Nephron progenitor cell (in vitro differentiated cells): ENCODE measurements at regions not wholly inside any gene's neighbourhood (a gene's known extent, or its start where the extent isn't known, plus 50 kb on each side); places are given as distances from the start of the nearest gene placed in this dataset.

ENCODE experiments used
- DNase-seq: peaks from one replicate; pipeline ENCODE4 v3.0.0; 2021
- H3K27ac Mint-ChIP-seq: 2 replicates; pipeline ENCODE4 v1.8.0; 2021; ENCODE audit warnings: mild to moderate bottlenecking, moderate library complexity, mixed read lengths
- H3K27me3 Mint-ChIP-seq: 2 replicates; pipeline ENCODE4 v1.8.0; 2021; ENCODE audit warnings: mild to moderate bottlenecking, low read depth, mixed read lengths; ENCODE audit not compliant: poor library complexity
- H3K36me3 Mint-ChIP-seq: 2 replicates; pipeline ENCODE4 v1.8.0; 2021; ENCODE audit warnings: low read depth, mixed read lengths
- H3K4me1 Mint-ChIP-seq: 2 replicates; pipeline ENCODE4 v1.8.0; 2021; ENCODE audit warnings: mixed read lengths
- H3K4me3 Mint-ChIP-seq: 2 replicates; pipeline ENCODE4 v1.8.0; 2021; ENCODE audit warnings: mild to moderate bottlenecking, moderate library complexity, mixed read lengths
- H3K9me3 Mint-ChIP-seq: 2 replicates; pipeline ENCODE4 v1.8.0; 2021; ENCODE audit warnings: mild to moderate bottlenecking, moderate library complexity, mixed read lengths
- CTCF ChIP-seq: fragments of 200-600 bp; sonication (generic); IDR thresholded peaks from 2 replicates; pipeline ENCODE4 v1.5.0; 2021; ENCODE audit warnings: antibody characterized with exemption

- H3K4me1 Mint-ChIP-seq = peaks cover 22% of the 10 kb centered on the region
Measured at GRCh38 chr15:96019114-96019513, 311.4 kb upstream of the NR2F2 start.

GRCh38 chr15:96020133-96020532 lies 310.4 kb upstream of the NR2F2 start:
- H3K36me3 Mint-ChIP-seq = peaks cover 13% of the 10 kb centered on the region
- peaks cover 3% of the 10 kb centered on the region for H3K27me3 Mint-ChIP-seq
- no peak for TF ChIP-seq CTCF
- no peak overlapping the region for H3K4me3 Mint-ChIP-seq
- H3K27ac Mint-ChIP-seq = no peak overlapping the region
- DNase-seq = no peak
- H3K9me3 Mint-ChIP-seq = peaks cover 25% of the 10 kb centered on the region
- H3K4me1 Mint-ChIP-seq = peaks cover 22% of the 10 kb centered on the region

More at GRCh38 chr15:96019114-96019513, 311.4 kb upstream of the NR2F2 start:
- Mint-ChIP-seq H3K36me3 (peaks cover 15% of the 10 kb centered on the region), H3K4me3 (no peak overlapping the region), H3K9me3 (peaks cover 25% of the 10 kb centered on the region), H3K27ac (no peak overlapping the region), H3K27me3 (peaks cover 3% of the 10 kb centered on the region)
- DNase-seq = no peak
- TF ChIP-seq CTCF = no peak

GRCh38 chr15:96020797-96021196 lies 309.7 kb upstream of the NR2F2 start:
- TF ChIP-seq CTCF = no peak
- no peak for DNase-seq
- peaks cover 6% of the 10 kb centered on the region for H3K36me3 Mint-ChIP-seq
- peaks cover 3% of the 10 kb centered on the region for H3K27me3 Mint-ChIP-seq
- peaks cover 20% of the 10 kb centered on the region for H3K9me3 Mint-ChIP-seq
- peaks cover 22% of the 10 kb centered on the region for H3K4me1 Mint-ChIP-seq
- no peak overlapping the region for H3K4me3 Mint-ChIP-seq
- H3K27ac Mint-ChIP-seq = no peak overlapping the region

- H3K4me1 Mint-ChIP-seq = peaks cover 22% of the 10 kb centered on the region
- H3K27ac Mint-ChIP-seq = no peak overlapping the region
- no peak for DNase-seq
- peaks cover 5% of the 10 kb centered on the region for H3K36me3 Mint-ChIP-seq
- H3K9me3 Mint-ChIP-seq = peaks cover 12% of the 10 kb centered on the region
- no peak for TF ChIP-seq CTCF
- peaks cover 3% of the 10 kb centered on the region for H3K27me3 Mint-ChIP-seq
- H3K4me3 Mint-ChIP-seq = no peak overlapping the region
Measured at GRCh38 chr15:96023081-96023480, 307.4 kb upstream of the NR2F2 start.

- H3K27ac Mint-ChIP-seq = no peak overlapping the region
Measured at GRCh38 chr15:96027501-96027900, 303.0 kb upstream of the NR2F2 start.

More at GRCh38 chr15:96027501-96027900, 303.0 kb upstream of the NR2F2 start:
- Mint-ChIP-seq H3K9me3 (peaks cover 19% of the 10 kb centered on the region), H3K4me1 (peaks cover 9% of the 10 kb centered on the region), H3K36me3 (peaks cover 8% of the 10 kb centered on the region), H3K27me3 (no peaks in the 10 kb centered on the region), H3K4me3 (no peak overlapping the region)
- TF ChIP-seq CTCF = no peak
- no peak for DNase-seq
